HUES64 (cell line): ENCODE measurements at regions not wholly inside any gene's neighbourhood (a gene's known extent, or its start where the extent isn't known, plus 50 kb on each side); places are given as distances from the start of the nearest gene placed in this dataset.

Source experiments
- H3K27ac ChIP-seq: 2 replicates; pipeline ENCODE4 v1.7.0; 2013; ENCODE audit warnings: low read depth, low read length, inconsistent platforms
- H3K27me3 ChIP-seq: 2 replicates; pipeline ENCODE4 v1.6.1; 2013; ENCODE audit warnings: mild to moderate bottlenecking, low read length; ENCODE audit not compliant: insufficient read depth
- H3K36me3 ChIP-seq: 2 replicates; pipeline ENCODE4 v1.6.1; 2013; ENCODE audit warnings: mild to moderate bottlenecking, low read length; ENCODE audit not compliant: insufficient read depth
- H3K4me1 ChIP-seq: 2 replicates; pipeline ENCODE4 v1.6.1; 2013; ENCODE audit warnings: mild to moderate bottlenecking, low read length, moderate library complexity; ENCODE audit not compliant: insufficient read depth
- H3K4me3 ChIP-seq: 2 replicates; pipeline ENCODE4 v1.5.1; 2013; ENCODE audit warnings: mild to moderate bottlenecking, low read length, moderate library complexity
- H3K9ac ChIP-seq: 2 replicates; pipeline ENCODE4 v1.6.1; 2013; ENCODE audit warnings: mild to moderate bottlenecking, low read depth, low read length
- H3K9me3 ChIP-seq: 2 replicates; pipeline ENCODE4 v1.6.1; 2013; ENCODE audit warnings: low read depth, low read length; ENCODE audit not compliant: insufficient read depth
- WGBS: fragments of 150-250, 120-280 bp; methylation state at CpG from one replicate; pipeline ENCODE4 v1.1.7; 2013; ENCODE audit warnings: missing lambda C conversion rate; 5-methylcytosine and 5-hydroxymethylcytosine counted together

- H3K4me1 ChIP-seq, result no peaks in the 10 kb centered on the region
- H3K27ac ChIP-seq, result no peak overlapping the region
- H3K27me3 ChIP-seq, result no peaks in the 10 kb centered on the region
- no peak overlapping the region for H3K9ac ChIP-seq
- no peaks in the 10 kb centered on the region for H3K36me3 ChIP-seq
- 90% methylated on average over 1 of the region's 2 CpGs for WGBS
- H3K9me3 ChIP-seq, result no peaks in the 10 kb centered on the region
- no peak overlapping the region for H3K4me3 ChIP-seq
Observed at GRCh38 chr9:23477908-23478307, 348.1 kb downstream of the ELAVL2 start.

- no peak overlapping the region for H3K4me3 ChIP-seq
- no CpG with 5 or more reads among the region's 1 CpG for WGBS
- no peaks in the 10 kb centered on the region for H3K36me3 ChIP-seq
- H3K9me3 ChIP-seq, result no peaks in the 10 kb centered on the region
- H3K27ac ChIP-seq, result no peak overlapping the region
- no peaks in the 10 kb centered on the region for H3K4me1 ChIP-seq
- H3K27me3 ChIP-seq, result no peaks in the 10 kb centered on the region
- H3K9ac ChIP-seq, result no peak overlapping the region
Observed at GRCh38 chr9:23483566-23483965, 342.5 kb downstream of the ELAVL2 start.

DNA sequence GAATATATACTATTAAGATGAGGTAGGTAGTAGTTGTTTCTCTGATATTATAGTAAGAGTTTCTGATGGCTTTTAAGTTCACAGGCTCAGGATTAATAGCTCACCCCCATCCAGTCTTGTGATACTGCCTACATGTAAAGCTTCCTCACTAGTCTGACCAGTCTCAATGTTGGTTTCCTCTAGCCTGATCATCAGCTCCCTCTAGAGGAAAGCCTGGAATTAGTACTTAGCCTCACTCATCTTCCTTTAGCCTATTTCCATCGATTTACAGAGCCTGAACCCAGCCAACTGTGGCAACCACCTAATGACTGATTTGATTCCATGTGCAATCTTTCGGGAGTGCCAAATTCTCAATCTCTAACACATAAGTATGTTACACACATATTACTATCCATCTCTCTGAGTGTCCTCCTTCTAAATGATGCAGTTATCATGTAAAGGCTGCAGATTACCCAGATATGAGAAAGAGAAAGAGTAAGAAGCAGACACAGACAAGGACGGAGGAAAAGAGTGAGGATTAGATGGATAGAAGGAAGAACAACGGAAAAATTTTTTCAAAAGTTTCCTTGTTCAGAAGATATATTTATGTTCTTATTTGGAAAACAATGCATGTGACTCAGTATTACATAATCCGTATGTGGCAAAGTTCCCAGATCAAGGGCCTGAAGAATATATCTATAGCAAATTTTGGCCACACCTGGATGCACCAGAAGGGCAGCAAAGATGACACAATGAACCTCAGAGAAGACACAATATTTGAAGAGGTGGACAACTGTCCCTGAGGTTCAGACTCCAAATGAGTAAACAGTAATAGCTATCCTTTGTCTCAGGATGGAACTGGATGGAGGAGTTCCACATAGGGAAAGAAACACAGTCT, 333.7 kb downstream of the ELAVL2 start:
- H3K9ac ChIP-seq, result no peak overlapping the region
- no peaks in the 10 kb centered on the region for H3K9me3 ChIP-seq
- H3K4me3 ChIP-seq, result no peak overlapping the region
- no peaks in the 10 kb centered on the region for H3K4me1 ChIP-seq
- H3K27ac ChIP-seq, result no peak overlapping the region
- no peaks in the 10 kb centered on the region for H3K27me3 ChIP-seq
- H3K36me3 ChIP-seq, result no peaks in the 10 kb centered on the region
- WGBS, result 69% methylated on average over 5 of the region's 5 CpGs

- Histone ChIP-seq H3K9me3 (no peaks in the 10 kb centered on the region), H3K27me3 (no peaks in the 10 kb centered on the region), H3K4me3 (no peak overlapping the region), H3K36me3 (no peaks in the 10 kb centered on the region), H3K9ac (no peak overlapping the region), H3K4me1 (no peaks in the 10 kb centered on the region), H3K27ac (no peak overlapping the region)
- WGBS, result 95% methylated on average over 4 of the region's 5 CpGs
Observed at GRCh38 chr9:23493219-23493618, 332.8 kb downstream of the ELAVL2 start.

DNA sequence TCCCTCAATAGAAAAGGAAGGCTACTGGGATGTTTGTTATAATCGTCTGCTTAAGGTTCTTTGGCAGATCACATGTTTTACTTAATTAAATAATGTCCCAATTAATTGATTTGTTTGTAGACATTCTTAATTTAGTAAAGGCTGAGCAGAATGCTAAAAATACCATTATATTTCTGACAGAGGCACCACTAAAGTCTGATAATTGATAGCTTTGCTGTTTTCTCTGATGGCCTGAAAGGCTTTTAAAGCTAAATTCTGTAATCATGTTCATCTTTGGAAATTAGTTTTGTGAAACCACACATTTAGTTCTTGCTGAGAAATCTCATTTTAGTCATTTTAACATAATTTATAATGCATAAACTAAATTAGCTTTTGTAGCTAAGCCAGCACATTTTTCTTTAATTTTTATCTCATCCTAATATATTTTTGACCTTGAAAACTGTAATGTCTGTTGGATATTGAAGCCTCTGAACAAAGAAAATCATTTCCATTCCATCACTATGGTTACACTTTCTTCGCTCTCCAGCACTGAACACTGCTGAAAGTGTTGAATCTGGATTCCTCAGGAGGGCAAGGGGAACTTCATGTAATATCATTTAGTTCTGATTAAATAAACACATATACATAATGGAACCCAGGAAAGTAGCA, 329.4 kb downstream of the ELAVL2 start:
- no peaks in the 10 kb centered on the region for H3K9me3 ChIP-seq
- no peak overlapping the region for H3K4me3 ChIP-seq
- no peaks in the 10 kb centered on the region for H3K4me1 ChIP-seq
- H3K9ac ChIP-seq, result no peak overlapping the region
- no CpG with 5 or more reads among the region's 2 CpGs for WGBS
- H3K36me3 ChIP-seq, result no peaks in the 10 kb centered on the region
- H3K27me3 ChIP-seq, result no peaks in the 10 kb centered on the region
- no peak overlapping the region for H3K27ac ChIP-seq

DNA sequence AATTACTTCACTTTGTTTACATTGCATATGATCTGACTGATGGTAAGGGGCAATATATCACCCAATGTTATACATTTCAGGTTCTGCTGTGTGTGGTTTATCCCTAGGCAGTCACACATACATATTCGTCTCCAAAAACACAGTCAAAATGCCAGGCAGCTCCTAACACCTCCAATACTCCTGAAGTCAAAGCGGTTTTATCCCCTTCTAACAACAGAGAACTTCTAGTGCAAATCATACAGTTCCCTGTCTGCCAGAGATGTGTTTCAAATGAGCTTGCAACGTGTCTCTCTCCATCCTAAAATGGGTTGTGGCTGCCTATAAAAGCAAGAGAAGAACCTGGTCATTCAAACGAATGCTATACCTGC, 328.9 kb downstream of the ELAVL2 start:
- Histone ChIP-seq H3K36me3 (no peaks in the 10 kb centered on the region), H3K27me3 (no peaks in the 10 kb centered on the region), H3K4me1 (no peaks in the 10 kb centered on the region), H3K4me3 (no peak overlapping the region), H3K9me3 (no peaks in the 10 kb centered on the region), H3K9ac (no peak overlapping the region), H3K27ac (no peak overlapping the region)
- WGBS, result 83% methylated on average over 4 of the region's 4 CpGs

DNA sequence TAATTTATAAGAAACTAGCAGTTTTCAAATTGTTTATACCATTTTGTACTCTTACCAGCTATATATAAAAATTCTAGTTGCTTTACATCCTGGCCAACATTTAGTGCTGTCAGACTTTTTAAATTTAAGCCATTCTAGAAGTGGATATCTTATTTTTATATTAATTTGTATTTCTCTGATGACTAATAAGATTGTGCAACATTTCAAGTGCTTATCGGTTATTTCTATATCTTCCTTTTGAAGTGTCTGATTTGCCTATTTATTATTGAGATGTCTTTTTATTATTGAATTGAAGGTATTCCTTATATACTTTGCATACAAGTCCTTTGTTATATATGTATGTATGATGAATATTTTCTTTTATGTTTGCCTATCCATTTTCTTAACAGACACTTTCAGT, 324.0 kb downstream of the ELAVL2 start:
- H3K4me3 ChIP-seq, result no peak overlapping the region
- no peak overlapping the region for H3K9ac ChIP-seq
- peaks cover 11% of the 10 kb centered on the region; the same call in 1 of the 2 replicates for H3K9me3 ChIP-seq
- H3K27me3 ChIP-seq, result no peaks in the 10 kb centered on the region
- no CpG with 5 or more reads among the region's 1 CpG for WGBS
- no peaks in the 10 kb centered on the region for H3K4me1 ChIP-seq
- H3K27ac ChIP-seq, result no peak overlapping the region
- H3K36me3 ChIP-seq, result no peaks in the 10 kb centered on the region

GRCh38 chr9:23522952-23523351, 303.1 kb downstream of the ELAVL2 start:
- Histone ChIP-seq H3K9me3 (no peaks in the 10 kb centered on the region), H3K27me3 (no peaks in the 10 kb centered on the region), H3K36me3 (no peaks in the 10 kb centered on the region), H3K4me1 (no peaks in the 10 kb centered on the region), H3K4me3 (no peak overlapping the region), H3K27ac (no peak overlapping the region), H3K9ac (no peak overlapping the region)
- WGBS, result 92% methylated on average over 3 of the region's 3 CpGs

DNA sequence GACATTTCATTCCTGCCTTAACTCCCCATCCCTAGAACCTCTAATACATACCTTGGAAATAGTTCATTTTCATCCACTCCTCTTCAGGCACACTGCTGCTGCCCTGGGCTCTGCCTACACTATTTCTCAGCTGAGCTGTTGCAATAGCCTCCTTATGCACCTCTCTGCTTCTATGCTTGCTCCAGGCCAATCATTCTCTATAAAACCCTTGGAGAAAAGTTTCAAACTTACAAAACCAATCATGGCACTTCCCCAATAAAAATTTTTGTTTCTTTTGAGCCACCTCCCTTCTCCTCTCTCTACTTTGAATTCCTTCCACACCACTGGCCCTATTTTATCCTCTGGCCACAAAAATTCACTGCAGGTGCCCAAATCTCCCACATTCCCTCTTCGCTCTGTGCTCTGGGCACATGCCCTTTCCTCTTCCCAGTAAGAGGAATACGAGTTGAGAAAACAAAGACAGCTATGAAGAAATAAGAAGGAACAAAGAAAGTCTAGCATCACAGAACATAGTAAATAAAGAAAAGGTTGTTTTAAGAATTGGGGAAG, 301.4 kb downstream of the ELAVL2 start:
- H3K4me1 ChIP-seq, result no peaks in the 10 kb centered on the region
- no peaks in the 10 kb centered on the region for H3K36me3 ChIP-seq
- 100% methylated on average over 1 of the region's 2 CpGs for WGBS
- no peaks in the 10 kb centered on the region for H3K9me3 ChIP-seq
- H3K27ac ChIP-seq, result no peak overlapping the region
- no peak overlapping the region for H3K9ac ChIP-seq
- H3K4me3 ChIP-seq, result no peak overlapping the region
- H3K27me3 ChIP-seq, result no peaks in the 10 kb centered on the region

- H3K9me3 ChIP-seq, result no peaks in the 10 kb centered on the region
- H3K27me3 ChIP-seq, result no peaks in the 10 kb centered on the region
- H3K9ac ChIP-seq, result no peak overlapping the region
- H3K36me3 ChIP-seq, result no peaks in the 10 kb centered on the region
- H3K4me3 ChIP-seq, result no peak overlapping the region
- H3K4me1 ChIP-seq, result no peaks in the 10 kb centered on the region
- no peak overlapping the region for H3K27ac ChIP-seq
Observed at GRCh38 chr9:23526806-23527205, 299.2 kb downstream of the ELAVL2 start.

DNA sequence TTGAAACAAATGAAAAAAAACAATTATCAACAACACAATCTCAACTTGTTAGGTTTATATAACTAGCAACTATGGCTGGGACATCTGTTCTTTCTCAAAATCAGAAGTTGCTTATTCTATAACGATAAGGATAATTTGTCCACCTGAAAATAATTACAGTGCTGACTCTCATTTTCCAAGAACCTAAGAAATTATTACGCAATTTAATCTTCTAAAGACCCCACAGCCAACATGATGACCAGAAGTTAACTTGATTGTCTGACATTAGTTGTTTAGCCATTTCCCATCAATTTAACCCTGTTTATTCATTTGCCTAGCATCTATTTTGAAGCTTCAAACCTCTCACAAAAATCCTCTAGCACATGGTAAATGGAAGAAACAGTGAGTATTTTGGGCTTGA, 293.8 kb downstream of the ELAVL2 start:
- no peak overlapping the region for H3K9ac ChIP-seq
- no peaks in the 10 kb centered on the region for H3K36me3 ChIP-seq
- H3K27me3 ChIP-seq, result peaks cover 8% of the 10 kb centered on the region
- 98% methylated on average over 2 of the region's 2 CpGs for whole genome bisulfite sequencing
- no peak overlapping the region for H3K4me3 ChIP-seq
- peaks cover 5% of the 10 kb centered on the region; the same call in 1 of the 2 replicates for H3K4me1 ChIP-seq
- H3K9me3 ChIP-seq, result no peaks in the 10 kb centered on the region
- H3K27ac ChIP-seq, result no peak overlapping the region
